ENCODE measurements at regions not wholly inside any gene's neighbourhood (a gene's known extent, or its start where the extent isn't known, plus 50 kb on each side); places are given as distances from the start of the nearest gene placed in this dataset.

DNA sequence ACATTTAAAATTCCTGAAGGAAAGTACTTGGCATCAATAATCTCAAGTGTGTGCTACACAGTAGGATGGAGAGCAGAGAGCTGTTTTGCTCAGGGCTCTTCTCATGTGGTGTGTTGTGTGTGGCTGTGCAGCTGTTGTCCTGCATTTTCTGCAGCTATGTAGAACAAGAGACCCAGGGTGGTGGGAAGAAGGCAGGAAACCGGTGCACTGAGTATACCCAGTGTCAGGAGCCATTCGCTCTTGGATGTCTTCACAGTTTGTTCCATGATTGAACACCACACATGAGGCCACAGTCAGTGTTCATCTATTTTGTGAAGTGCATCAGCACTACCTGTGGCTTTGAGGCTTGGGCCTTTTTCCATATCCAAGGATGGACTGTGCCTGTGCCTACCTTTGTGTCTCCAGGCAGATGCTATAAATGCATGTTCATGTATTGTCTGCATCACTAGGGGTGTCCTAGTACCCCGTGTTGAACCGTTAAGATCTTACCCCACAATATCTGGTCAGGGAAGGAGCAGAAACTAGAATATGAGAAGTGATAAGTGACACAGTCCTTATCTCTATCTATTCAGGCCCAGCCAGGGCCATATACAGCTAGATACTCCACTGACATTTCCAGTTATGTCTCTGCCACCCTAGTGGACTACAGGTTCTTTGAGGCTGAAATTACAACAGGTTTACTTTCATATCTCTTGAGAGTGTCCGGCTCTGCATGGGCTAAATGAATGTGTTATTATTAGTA lies 194.3 kb downstream of the NR2F2 start:
- DNase-seq, result no peak

DNA sequence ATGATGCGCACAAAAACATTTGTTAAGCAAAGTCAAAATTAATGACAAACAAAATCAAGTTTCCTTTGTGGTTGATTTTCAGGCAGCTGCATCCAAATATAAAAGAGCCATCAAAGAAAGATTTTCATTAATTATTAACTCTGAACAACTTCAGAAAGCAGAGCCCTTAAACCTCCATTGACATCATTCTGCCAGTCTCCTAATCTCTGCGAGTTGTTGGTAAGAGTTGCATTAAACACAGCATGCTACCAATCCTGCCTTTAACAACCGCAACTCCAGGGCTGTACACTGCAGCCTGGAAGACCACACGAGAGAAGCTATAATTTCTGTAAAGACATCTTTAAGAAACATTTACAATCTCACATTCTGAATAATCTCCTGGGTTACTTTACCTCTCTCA lies 204.6 kb downstream of the NR2F2 start:
- no peak for DNase-seq

DNA sequence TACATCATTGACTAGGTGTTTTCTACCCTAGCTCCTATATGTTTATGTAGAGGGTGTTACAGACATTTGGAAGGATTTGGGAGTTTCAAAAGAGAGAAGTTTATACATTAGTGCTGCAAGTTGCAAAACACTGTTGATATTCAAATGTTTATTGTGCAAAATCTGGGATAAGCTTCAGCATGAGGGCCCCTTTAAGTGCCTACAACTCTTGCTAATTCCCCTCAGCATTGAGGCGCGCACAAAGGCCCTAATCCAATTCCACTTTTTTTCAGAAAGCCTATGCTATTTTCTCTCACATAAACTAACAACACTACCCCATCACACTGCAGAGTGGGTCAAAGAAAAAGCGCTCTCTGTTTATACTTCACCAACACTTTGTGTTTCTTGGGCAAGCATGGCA lies 208.0 kb downstream of the NR2F2 start:
- DNase-seq, result no peak

DNA sequence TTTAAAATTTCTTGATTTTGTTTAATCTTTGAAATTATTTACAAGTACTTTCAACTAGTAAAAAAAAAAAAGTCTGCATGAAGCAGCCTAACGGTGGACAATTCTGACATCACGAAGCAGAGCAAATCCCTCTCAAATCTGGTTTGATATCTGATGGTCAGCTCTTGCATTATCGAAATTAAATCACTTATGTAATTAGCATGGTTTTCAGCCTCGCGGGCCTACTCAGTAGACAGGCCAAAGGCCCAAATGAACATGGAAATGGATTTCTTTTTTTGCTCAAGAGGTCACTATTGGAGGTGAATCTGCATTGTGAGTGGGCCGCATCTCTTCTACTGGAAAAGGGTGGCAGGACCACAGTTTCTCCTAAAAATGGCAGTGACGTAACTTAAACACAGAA lies 209.8 kb downstream of the NR2F2 start:
- no peak for DNase-seq

DNA sequence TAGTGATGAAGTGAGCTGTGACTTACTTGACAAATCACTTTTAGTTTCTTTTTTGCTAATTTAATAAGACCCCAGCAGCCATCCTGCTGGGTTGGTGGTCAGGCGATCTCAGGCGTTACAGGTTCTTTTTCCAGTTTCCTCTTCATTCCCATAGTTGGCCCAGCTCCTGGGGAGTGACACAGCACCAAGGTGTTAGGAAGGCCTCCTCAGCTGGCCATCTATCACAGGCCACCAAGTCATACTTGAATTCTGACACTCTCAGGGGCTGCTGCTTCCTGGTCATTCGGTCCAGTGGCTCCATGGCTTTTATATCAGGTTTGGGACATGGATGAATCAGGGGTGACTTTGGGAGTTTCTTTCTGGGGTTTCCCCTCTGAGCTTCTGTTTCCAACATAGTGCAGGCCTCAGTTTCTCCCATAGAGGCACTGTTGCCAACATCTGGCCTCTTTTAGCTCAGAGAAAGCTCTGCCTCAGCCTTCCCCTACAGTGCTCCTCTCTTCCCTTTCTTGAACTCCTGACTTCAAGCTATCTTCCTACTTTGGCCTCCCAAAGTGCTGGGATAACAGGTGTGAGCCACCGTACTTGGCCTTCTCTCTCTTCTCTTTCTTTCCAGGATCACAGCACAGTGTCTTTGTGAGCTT lies 211.8 kb downstream of the NR2F2 start:
- no peak for DNase-seq

DNA sequence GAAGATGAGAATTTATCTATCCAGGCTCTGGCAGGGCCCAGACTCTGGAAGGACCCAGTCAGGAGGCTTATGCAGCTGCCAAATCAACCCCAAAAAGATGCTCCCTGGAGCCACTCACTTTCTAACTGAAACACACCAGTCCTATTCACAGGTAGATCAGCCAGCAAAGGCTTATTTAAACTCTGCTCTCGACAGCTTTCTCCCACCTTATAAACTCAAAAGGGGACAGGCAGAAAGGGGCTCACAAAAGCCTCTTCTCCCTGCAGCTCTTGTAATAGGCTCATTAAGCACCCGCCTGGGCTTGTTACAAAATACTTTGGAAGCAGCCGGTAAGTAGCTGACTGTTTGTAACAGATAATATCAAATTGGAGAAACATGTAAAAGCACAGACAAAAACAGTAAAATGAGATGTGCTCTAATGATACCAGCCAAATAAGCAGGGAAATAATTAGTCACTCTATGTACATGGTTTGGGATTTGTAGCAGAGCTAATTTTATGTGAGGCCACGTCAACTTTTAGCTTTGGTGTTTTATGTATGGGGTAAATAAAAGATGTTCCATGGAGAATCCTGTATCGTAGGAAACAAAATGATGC lies 213.8 kb downstream of the NR2F2 start:
- no peak for DNase-seq

DNA sequence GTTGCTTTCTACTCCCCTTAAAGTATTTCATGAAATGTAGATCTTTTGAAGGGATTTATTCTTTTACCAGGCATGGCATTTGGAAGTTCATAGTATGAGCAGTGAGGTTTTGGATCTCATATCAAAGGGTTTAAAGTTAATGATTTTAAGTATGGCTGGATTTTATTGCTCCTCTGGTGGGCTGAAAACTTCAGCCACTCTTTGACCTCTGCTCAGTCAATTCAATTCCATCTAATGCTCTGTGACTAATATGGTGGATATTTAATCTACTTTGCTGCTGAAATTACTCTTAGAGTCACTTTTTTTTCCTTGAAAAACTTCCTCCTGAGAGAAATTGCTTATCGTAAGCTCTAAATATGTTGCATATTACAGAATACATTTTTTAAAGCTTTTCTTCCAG lies 218.6 kb downstream of the NR2F2 start:
- DNase-seq, result no peak

DNA sequence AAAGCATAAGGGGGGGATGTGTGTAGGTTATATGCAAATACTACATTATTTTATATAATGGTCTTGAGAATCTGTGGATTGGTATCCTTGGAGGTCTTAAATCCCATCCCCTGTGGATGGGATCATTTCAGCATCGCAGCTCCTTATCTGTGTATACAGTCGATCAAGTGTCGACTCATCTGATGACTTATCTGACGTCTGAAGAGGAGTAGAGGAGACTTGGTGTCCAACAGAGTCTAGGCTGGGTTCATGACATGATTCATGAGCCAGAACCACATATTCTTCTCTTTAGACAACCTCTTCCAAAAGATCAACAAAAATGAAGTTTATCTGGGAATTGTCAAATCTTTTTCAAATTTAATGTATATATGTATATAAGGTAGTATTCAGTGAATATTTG lies 220.7 kb downstream of the NR2F2 start:
- no peak for DNase-seq

DNA sequence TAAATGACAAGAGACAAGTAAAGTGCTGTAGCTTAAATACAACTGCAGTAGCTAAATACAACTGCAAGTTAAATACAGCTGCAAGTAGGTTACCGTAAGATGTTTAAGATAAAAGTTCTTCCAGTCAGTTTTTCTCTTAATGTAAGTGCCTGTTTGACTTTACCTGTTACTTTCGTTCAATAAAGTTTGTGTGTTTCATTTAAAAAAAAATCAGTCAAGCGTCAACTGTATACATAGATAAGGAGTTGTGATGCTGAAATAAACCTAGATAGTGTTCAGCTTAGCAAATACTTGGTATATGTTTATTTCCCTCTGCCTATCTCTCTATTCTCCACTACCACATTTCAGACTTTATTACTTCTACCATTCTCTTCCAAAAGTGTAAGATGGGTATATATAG lies 221.2 kb downstream of the NR2F2 start:
- no peak for DNase-seq

DNA sequence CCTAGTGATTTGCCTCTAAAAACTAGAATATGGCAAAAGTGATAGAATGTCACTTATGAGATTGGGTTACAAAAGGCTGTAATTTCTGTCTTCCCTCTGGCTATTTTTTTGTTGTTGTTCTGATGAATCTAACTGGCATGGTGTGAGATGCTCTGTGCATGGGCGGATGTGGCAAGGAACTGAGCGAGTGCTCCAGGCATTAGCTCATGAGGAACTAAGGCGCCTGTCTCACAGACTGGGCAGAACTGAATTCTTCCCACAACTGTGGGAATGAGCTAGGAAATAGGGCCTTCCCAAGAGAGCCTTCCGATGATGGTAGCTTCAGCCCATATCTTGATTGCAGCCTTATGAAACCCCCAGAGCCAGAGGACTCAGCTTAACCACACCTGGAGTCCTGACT lies 222.5 kb downstream of the NR2F2 start:
- no peak for DNase-seq

DNA sequence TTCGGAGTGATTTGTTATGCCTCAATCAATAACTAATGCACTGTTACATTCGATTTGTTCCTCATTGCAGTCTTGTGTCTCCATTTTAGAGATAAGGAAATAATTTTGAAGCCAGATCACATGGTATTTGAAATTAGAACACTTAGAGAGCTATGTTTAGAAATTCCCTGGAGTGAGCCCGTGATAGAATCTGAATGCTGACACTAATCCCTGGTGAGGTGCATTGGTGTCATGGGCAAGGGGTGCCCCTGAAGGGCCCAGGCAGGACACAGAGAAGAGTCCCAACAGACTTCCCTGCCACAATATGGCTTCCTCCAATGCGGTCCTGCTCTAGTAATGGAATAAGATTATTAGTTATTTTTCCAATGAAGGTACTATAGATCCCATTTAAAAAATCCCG lies 223.0 kb downstream of the NR2F2 start:
- DNase-seq, result no peak

DNA sequence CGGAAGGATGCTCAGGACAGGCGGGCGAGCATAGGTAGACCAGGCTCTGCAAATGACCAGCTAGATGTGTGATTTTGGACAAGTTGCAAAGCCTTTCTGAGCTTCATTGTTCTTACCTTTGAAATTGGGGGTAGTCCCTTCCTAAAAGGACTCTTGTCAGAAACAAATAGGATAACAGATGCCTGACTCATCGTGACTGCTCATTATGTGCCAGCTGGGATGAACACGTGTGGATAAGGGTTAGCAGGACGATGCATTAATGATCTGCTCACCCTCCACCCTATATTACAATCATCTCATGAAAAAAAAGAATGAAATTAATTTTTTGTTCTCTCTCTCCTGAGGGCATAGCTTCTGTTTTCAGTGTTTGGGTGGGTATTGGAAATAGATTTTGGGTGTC lies 223.4 kb downstream of the NR2F2 start:
- no peak for DNase-seq

DNA sequence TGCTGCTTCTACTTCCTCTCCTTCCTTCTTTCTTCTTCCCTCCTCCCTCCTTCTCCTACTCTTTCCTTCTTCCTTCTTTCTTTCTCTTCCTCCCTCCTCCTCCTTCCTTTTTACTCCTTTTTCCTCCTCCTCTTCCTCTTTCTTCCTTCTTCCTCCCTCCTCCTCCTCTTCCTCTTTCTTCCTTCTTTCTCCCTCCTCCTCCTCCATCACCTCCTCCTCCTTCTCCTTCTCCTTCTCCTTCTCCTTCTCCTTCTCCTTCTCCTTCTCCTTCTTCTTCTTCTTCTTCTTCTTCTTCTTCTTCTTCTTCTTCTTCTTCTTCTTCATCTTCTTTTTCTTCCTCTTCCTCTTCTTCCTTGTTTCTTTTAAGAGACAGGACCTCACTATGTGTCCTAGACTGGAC lies 224.0 kb downstream of the NR2F2 start:
- DNase-seq, result no peak

DNA sequence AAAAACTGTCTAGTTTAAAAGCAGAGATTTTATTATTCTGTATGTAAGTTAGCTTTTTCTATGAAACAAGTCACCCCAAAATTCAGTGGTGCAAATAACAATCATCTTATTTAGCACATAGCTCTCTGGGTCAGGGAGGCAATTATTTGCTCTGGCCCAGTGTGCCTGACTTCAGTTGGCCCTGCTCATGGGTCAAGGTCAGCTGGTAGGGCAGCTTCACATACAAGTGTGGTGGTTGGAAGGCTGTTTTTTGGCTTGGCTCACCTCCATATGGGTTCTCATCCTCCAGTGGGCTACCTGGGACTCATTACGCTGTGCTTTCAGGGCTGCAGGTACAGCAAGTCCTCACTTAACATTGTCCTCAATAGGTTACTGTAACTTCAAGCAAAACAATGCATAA lies 228.6 kb downstream of the NR2F2 start:
- DNase-seq, result no peak

DNA sequence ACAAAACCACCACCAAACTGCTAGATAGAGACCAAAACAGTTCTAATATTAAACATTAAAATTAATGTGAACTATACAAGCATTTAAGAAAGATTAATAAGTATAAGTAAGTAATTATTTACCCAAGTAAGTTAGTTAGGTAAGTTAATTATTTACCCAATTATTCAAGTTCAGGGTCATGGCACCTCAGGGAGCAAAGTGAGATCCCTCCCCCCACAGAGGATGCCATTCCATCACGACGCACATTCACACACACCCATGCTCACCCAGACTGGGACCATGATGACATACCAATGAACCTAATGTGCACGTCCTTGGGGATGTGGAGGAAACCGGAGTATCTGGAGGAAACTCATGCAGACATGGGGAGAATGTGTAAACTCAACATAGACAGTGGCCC lies 229.1 kb downstream of the NR2F2 start:
- DNase-seq, result no peak

DNA sequence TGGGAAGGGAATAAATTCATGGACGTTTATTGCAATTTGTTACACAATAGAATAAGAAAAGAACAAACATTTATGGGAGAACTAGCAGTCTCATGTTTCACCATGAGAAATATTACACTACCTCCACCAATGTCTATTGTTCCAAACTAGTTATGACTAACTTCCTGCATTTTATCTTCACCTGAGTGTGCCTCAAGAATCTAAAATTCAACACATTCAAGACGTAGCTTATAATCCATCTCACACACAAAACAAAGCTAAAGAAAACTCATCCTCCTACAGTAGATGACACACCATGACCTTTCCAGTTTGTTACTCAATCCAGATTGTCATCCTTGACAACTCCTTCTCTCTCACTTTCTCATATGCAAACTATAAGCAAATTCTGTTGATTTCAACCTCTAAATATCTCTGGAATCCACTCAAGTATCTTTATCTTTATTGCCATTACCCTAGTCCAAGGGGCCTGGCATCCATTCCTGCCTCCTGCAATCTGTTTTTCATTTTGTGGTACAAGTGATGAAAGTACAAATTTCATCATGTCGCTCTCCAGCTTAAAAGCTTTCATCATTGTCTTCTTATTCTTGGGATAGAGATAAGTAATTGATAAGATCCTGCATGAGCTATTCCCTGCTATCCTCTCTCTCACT lies 229.9 kb downstream of the NR2F2 start:
- no peak for DNase-seq

DNA sequence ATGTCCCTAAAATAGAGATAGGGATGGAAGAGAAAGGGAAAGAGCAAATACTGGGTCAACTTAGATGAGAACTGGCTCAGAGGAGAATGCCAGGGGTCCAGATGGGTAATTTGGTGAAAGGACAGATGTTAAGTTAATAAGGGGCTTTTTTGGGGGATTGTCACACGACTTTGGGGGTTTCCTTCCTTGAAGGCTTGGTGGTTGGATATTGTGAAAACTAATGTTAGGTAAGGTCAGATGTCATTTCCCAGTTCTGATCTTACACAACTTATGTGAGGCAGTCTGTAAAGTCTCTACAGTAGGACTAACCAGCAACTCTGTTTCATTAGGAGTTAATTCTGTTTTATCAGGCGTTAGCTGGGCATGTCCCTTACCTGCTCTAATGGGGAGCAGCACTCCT lies 231.1 kb downstream of the NR2F2 start:
- DNase-seq, result no peak

DNA sequence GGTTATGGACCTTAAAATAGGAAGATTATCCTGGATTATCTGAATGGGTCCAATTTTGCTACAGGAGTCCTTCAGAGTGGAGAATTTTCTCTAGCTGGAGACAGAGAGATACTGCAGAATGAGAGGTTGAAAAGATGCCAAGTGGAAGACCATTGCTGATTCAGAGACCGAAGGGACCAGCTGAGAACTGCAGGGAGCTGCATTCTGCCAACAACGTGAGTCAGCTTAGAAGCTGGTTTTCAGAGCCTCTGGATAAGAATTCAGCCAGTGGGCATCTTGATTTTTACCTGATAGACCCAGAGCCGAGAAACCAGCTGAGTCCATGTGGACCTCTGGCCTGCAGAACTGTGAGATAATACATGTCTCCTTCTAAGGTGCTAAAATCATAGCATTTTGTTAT lies 234.0 kb downstream of the NR2F2 start:
- DNase-seq, result no peak

DNA sequence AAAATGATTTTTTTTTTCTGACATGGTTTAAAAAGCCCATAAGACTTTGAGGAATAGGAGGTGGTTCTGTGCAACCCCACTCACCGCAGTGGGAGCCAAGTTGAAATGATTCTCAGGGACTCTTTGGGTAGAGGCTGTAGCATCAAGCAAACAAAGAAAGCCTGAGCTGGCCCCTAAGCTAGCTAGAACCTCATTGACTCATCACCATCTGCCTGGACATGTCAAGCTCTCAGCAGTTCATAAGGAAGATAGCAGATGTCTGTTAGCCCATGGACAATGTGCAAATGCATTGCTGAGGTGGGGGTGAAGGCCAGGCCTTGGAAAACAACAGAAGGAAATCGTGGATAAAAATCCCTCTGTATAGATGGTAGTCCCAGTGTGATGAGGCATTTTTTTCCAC lies 234.8 kb downstream of the NR2F2 start:
- no peak for DNase-seq

DNA sequence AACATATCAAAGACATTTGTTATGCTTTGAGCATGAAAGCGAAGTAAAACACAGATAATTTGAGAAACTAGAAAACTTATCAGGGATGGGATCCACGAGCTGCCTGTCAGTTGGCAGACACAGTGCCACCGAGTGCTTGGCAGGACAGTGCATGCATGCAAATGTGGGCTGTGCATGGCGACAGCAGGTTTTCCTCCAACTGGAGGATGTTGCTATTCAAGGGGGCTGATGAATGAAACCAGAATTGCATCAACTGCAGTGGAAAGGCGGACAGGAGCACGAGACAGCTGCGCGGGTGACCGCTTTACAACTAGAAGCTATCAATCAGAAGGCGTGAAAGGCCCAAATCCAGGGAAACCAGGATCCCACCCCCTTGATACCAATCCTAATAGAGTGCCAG lies 244.3 kb downstream of the NR2F2 start:
- DNase-seq, result no peak

DNA sequence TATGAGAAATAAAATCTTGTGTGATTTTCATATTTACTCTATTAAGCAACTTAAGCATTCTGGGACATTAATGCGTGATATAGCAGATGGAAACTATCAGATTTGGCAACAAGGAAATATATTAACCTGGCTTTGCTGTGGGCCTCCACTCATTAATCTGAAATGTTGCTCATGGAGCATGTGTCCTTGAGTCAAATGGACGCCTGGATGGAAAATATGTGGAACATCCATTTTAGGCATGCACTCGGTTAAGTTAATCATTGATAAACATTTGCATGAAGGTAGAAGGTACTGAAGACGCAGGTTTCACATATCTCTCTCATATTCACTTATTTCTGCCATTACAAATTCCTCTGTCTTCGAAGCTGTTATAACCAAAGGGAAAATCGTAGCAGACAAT lies 246.1 kb downstream of the NR2F2 start:
- no peak for DNase-seq

DNA sequence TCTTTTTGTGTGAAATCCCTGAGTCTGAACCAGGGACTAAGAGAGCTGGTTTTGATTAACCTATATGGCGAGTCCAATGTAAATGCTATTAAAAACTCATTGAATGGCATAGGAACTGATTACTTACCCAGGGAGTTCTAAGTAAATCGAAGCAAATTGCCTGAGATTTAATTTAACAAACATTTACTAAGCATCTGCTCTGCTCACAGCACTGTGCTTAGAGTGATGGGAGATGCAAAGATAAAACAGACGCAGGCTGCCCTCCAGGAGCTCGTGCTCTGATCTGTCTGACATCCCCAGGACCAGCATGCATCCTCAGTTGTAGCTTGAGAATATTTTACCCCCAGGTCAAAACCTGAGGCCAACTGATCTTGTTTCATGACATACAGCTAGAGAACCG lies 247.9 kb downstream of the NR2F2 start:
- DNase-seq, result no peak

DNA sequence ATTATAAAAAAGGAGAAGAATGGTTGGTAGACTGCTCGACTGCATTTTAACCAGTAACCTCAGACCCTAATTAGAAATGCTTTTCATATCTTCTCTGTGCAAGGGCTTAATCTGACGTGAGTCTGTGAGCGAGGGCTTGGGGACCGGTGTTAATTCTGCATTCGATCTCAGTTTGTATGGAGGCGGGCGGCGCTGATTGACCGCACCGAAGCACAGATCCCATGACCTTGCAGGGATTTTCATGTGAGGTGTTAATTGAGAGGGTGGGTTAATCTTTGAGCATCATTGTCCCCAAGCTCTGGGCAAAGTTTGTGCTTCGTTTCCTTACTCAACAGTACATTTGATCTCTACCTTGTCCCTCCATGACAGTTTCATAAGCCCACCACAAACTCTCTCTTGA lies 250.9 kb downstream of the NR2F2 start:
- no peak for DNase-seq

DNA sequence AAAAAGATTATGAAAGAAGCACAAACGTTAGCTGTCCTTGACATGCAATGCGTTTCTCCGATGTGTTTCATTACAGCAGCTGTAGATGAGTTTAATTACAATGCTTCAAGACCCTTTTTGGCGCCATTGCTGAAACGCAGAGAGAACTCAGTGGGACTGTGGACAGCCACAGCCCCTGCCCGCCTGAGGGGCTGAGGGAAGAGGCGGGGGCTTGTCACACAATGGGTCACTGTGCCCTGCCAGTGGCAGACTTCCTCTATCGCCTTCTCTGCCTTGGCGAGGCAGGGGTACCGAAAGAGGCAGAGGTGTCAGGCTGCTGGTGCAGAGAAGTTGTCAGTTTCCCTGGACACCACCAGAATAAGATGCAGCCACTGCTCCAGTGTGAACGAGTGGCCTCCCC lies 252.0 kb downstream of the NR2F2 start:
- DNase-seq, result no peak
